NAMALWA (cell line): ENCODE measurements at regions not wholly inside any gene's neighbourhood (a gene's known extent, or its start where the extent isn't known, plus 50 kb on each side); places are given as distances from the start of the nearest gene placed in this dataset.
"Not testable (repeated sequence)": the region's sequence is repeated elsewhere in the genome, so short reads cannot be mapped to it uniquely, and the experiment has no call there.

ENCODE experiments used
- DNase-seq: peaks from one replicate; pipeline ENCODE4 v3.0.0-alpha.2; 2015; ENCODE audit warnings: low spot score

- DNase-seq = not testable (repeated sequence)
Observed at GRCh38 chr4:26244138-26244537, 76.7 kb upstream of the RBPJ start.

GRCh38 chr4:26248647-26249046 is 72.2 kb upstream of the RBPJ start:
- DNase-seq = no peak

- no peak for DNase-seq
Observed at GRCh38 chr4:26252349-26253025, 68.3 kb upstream of the RBPJ start.

GRCh38 chr4:26253968-26254367 is 66.8 kb upstream of the RBPJ start:
- no peak for DNase-seq

GRCh38 chr4:26255989-26256388 is 64.8 kb upstream of the RBPJ start:
- no peak for DNase-seq

GRCh38 chr4:26257444-26257843 is 63.4 kb upstream of the RBPJ start:
- not testable (repeated sequence) for DNase-seq

- no peak for DNase-seq
Observed at GRCh38 chr4:26257850-26258249, 63.0 kb upstream of the RBPJ start.

GRCh38 chr4:26260571-26260970 is 60.2 kb upstream of the RBPJ start:
- no peak for DNase-seq

- no peak for DNase-seq
Observed at GRCh38 chr4:26261405-26261804, 59.4 kb upstream of the RBPJ start.

GRCh38 chr4:26263165-26263564 is 57.6 kb upstream of the RBPJ start:
- peak; percentile 68 for DNase-seq

- DNase-seq = no peak
Observed at GRCh38 chr4:26264109-26264508, 56.7 kb upstream of the RBPJ start.

GRCh38 chr4:26267087-26267486 is 53.7 kb upstream of the RBPJ start:
- DNase-seq = no peak

- no peak for DNase-seq
Observed at GRCh38 chr4:26268246-26268645, 52.6 kb upstream of the RBPJ start.

GRCh38 chr4:26269038-26269437 is 51.8 kb upstream of the RBPJ start:
- DNase-seq = no peak
